ENCODE measurements at regions not wholly inside any gene's neighbourhood (a gene's known extent, or its start where the extent isn't known, plus 50 kb on each side); places are given as distances from the start of the nearest gene placed in this dataset.
A peak's percentile ranks its signal among the peaks of the same experiment; 100 is the strongest.

DNA sequence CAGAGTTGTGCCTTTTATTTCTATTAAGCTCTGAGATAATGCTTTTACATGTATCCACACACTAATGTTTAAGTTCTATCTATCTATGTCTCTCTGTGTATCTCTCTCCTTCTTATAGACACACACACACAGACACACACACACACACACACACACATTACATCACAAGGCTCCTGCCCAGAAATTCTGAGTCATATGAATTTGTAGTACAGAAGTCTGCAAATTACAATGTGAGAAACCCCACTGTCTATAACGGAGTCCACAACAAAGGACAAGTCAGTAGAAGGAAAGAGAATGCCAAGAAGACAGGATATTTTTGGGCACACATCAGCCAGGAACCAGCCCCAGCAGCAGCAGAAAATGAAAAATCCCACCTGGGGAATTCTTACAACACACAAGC lies 142.4 kb downstream of the EN1 start:
- peak; percentile 86 for DNase-seq (ENCODE audit: low read depth)
- no peak overlapping the region for H3K4me3 ChIP-seq (ENCODE audit: low read length)
- TF ChIP-seq, protein P1, sequence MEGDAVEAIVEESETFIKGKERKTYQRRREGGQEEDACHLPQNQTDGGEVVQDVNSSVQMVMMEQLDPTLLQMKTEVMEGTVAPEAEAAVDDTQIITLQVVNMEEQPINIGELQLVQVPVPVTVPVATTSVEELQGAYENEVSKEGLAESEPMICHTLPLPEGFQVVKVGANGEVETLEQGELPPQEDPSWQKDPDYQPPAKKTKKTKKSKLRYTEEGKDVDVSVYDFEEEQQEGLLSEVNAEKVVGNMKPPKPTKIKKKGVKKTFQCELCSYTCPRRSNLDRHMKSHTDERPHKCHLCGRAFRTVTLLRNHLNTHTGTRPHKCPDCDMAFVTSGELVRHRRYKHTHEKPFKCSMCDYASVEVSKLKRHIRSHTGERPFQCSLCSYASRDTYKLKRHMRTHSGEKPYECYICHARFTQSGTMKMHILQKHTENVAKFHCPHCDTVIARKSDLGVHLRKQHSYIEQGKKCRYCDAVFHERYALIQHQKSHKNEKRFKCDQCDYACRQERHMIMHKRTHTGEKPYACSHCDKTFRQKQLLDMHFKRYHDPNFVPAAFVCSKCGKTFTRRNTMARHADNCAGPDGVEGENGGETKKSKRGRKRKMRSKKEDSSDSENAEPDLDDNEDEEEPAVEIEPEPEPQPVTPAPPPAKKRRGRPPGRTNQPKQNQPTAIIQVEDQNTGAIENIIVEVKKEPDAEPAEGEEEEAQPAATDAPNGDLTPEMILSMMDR (conservative IDR thresholded peaks at IDR 0.05; ENCODE audit: low read length), result no peak

DNA sequence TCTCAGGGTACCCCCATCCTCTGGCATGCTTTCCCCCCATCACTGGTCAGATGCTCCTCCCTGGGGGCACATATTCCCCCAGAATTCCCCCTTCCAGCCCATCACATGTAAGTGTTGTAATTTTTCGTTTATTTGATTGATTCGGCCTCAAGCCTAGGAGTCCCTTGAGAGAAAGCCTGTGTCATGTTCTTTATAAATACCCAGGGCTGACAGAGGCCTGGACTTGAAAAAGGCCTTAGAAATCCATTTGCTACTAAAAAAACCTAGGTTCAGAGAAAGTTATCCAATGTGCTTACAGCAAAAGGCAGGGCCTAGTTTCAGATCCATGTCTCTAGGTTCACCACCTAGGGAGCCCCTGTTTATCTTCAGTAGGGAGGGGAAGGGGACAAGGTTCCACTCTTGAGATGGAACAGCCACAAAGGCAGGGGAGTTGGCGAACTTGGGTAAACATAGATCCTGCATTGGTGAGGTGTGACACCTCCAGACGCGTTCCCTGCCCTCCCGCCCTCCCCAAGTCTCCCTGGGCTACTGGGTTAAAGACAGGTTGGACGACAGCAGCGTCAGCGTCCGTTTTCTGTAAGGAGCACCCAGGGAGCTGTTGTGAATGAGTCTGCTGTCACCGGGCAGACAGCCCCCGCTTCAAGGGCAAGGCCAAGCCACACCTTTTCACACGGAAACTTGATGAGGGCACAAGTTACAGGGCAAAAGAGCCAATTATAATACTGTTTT lies 147.8 kb downstream of the EN1 start:
- H3K4me3 ChIP-seq (ENCODE audit: low read length), result no peak overlapping the region
- DNase-seq (ENCODE audit: low read depth), result no peak
- TF ChIP-seq, protein P1 (conservative IDR thresholded peaks at IDR 0.05; ENCODE audit: low read length), result no peak

- no peak for DNase-seq (ENCODE audit: low read depth)
- no peak overlapping the region for H3K4me3 ChIP-seq (ENCODE audit: low read length)
- TF ChIP-seq, protein P1 (conservative IDR thresholded peaks at IDR 0.05; ENCODE audit: low read length), result no peak
Observed at GRCh38 chr2:118698564-118698963, 148.9 kb downstream of the EN1 start.

- DNase-seq (ENCODE audit: low read depth), result peak; percentile 28
- TF ChIP-seq, protein P1 (conservative IDR thresholded peaks at IDR 0.05; ENCODE audit: low read length), result no peak
- no peak overlapping the region for H3K4me3 ChIP-seq (ENCODE audit: low read length)
Observed at GRCh38 chr2:118697781-118698180, 149.7 kb downstream of the EN1 start.

- TF ChIP-seq, protein P1 (conservative IDR thresholded peaks at IDR 0.05; ENCODE audit: low read length), result no peak
- no peak for DNase-seq (ENCODE audit: low read depth)
- no peak overlapping the region for H3K4me3 ChIP-seq (ENCODE audit: low read length)
Observed at GRCh38 chr2:118696786-118697465, 150.5 kb downstream of the EN1 start.

DNA sequence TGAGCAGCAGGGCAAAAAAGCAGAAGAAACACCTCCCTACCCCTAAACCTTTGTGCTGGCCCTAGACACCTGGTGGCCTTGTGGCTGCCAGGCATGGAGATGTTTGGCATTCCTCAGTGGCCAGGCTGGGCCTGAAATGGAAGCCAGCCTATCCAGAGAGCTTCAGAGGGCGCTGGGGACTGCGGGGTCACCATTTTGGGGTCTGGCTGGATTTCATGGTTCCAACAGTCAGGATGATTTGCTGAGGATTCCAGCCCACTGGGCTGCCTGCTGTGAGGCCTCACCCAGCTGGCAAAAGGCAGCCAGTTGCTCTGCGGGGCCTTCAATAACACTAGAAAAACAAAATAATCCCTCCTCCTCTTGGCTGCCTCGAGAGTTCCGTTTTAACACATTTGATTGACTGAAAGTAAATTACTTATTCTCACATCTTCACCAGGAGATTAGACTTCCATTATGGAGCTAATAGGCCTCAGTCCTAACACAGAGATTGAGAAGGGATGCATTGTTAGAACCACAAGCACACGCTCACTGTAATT lies 154.1 kb downstream of the EN1 start:
- H3K4me3 ChIP-seq (ENCODE audit: low read length), result no peak overlapping the region
- no peak for DNase-seq (ENCODE audit: low read depth)
- TF ChIP-seq, protein P1 (conservative IDR thresholded peaks at IDR 0.05; ENCODE audit: low read length), result no peak

GRCh38 chr2:118689874-118690273 lies 157.6 kb downstream of the EN1 start:
- DNase-seq (ENCODE audit: low read depth), result no peak
- H3K4me3 ChIP-seq (ENCODE audit: low read length), result no peak overlapping the region
- TF ChIP-seq, protein P1 (conservative IDR thresholded peaks at IDR 0.05; ENCODE audit: low read length), result no peak
